HG03159 (cell line): ENCODE measurements at regions not wholly inside any gene's neighbourhood (a gene's known extent, or its start where the extent isn't known, plus 50 kb on each side); places are given as distances from the start of the nearest gene placed in this dataset.

Experiments
- ATAC-seq: cut with Tn5 transposase; IDR thresholded peaks from one replicate; pipeline ENCODE4 v1.9.1; 2021; ENCODE audit warnings: mild to moderate bottlenecking, moderate library complexity; ENCODE audit not compliant: unreplicated experiment

DNA sequence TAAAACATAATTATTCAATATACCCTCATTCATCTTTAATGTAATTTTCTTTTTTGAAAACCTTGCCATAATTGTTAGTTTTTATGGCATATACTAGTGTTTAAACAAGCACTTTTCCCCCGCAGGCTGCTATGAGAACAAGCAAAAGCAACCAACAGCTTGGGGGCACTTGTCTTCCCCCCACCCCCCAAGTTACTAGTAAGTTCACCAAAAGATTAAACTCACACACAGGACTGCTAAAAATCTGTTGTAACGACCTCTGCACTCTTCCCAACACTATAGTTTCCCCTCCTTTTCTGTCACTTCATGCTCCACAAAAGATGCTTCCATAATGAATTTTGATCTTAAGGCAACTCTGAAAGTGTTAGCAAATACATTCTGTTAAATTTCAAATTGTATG lies 474.9 kb upstream of the SOX5 start:
- no peak for ATAC-seq

DNA sequence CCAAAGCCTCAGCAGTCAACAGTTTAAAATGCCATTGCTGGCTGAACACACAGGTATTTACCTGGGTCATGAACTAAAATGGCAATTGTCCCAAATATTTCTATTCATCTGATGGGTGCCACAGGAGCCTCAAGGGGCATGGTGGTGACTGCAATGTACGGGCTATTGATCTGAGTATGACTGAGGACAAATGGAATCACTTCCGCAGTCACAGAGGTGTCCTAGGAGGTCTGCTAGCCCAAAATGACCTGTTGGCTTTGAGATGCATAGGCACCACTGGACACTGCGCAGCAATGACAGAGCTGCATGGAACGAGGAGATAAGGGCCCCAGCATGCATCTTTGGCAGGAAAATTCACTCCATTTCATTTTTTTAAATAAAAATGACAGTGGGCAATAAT lies 474.1 kb upstream of the SOX5 start:
- ATAC-seq = no peak

DNA sequence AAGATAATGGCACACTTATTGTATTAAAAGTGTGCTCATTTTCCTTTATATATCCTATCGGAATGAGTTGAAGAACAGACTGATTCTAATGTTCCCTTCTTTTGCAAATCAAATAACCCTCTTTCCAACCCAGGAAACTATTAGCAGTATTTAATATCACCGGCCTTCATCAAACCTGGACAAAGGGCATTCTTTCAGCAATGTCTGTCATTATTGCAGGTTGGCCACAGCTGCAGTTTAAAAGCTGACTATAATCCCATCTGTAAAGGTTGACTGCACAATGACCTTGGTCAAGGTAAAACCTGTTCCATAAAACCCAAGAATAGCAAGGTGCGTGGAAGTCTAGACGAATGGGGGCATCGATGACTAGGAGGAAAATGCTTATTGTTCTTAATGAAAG lies 472.3 kb upstream of the SOX5 start:
- no peak for ATAC-seq

DNA sequence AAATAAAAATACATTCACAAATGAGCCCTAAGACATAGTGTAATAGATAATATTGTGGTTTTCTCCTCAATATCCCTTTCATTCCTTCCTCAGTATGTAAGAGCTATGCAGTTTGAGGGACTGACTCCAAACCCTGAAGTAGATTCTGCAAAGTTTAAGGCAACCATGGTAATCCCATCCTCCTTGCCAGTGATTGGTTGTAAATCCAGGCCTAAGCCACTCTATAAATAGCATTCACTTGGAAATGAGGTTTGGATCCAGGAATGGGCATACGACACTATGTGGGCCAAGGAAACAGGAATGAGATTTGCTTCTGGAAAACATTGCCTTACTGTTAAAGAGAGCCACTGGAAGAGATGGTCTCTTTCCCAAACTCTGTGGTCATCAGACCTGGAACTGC lies 468.7 kb upstream of the SOX5 start:
- ATAC-seq = no peak

DNA sequence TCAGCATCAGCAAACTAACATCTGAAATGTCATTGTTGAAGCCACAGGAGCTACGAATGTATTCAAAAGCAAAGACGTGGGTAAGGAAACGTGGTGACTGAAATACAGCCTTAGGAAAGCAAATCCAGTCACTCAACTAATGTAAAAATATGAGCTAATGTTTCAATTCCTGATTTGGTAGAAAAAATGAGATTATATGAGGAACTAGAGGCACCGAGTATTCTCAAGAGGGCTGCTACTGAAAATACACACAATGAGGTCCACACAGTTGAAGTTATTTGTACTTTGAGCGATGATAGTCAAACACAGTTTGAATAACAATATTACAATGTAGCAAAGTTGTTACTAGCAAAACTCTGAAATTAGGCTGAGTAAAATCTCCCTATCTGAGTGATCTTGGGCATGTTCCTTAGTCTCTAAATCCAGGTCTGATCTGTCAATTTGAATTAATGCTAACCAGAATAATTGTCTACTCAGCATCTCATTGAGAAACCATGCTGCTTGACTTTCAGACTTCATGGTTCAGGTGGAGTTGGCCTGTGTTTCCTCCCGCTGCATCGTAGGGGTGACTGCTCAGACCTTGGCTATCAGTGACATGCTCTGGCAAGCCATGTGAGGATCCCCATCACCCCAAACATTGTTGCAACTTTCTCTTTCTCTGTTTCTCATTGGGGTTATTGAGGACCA lies 467.1 kb upstream of the SOX5 start:
- no peak for ATAC-seq

DNA sequence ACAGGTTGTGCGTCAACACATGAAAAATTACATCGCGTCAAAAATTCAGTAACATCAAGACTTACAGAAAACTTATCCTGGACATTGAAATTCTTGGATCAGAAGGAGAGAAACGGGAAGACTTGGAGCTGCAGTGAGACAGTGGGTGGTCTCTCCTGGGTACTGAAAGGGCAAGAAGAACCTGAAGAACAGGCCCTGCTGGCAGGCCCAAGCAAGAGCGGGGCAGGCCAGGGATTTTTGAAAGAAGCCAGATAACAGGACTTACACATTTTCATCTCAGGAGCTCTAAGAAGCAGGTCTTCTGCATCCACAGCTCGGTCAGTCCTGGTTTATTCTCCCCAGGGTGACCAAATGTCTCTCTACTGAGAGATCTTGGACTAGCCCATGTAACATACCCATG lies 466.5 kb upstream of the SOX5 start:
- no peak for ATAC-seq

DNA sequence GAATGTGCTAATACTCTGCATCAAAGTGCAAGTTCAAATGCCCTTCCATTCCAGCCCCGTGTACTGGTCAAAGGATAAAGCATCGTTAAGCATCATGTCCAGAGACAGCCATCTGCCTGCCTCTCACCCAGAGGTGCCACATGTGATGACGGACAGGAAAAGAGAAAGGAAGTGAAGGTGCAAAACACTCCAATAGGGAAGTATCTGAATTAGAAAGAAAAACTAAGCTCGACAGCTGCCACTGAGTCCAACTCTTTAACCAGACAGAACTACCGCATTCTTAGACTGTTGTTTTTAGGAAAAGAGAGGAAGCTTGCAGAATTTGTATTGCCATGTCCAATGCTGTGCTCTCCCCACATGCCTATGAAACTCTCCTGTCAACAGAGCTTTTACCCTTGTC lies 465.0 kb upstream of the SOX5 start:
- ATAC-seq = no peak

DNA sequence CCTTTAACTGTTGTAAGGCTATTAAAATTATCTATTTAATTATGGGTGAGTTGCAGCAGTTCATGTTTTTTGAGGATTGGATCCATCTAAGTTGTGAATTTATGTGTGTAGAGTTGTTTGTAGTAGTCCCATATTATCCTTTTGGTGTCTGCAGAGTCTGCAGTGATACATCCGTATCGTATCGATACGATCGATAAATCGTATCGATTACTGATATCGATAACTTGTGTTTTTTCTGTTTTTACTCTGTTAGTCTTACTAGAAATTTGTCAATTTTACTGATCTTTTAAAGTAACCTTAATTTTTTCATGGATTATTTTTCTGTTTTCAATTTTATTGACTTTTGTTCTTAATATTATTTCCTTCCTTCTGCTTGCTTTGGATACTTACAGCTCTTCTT lies 462.5 kb upstream of the SOX5 start:
- no peak for ATAC-seq

DNA sequence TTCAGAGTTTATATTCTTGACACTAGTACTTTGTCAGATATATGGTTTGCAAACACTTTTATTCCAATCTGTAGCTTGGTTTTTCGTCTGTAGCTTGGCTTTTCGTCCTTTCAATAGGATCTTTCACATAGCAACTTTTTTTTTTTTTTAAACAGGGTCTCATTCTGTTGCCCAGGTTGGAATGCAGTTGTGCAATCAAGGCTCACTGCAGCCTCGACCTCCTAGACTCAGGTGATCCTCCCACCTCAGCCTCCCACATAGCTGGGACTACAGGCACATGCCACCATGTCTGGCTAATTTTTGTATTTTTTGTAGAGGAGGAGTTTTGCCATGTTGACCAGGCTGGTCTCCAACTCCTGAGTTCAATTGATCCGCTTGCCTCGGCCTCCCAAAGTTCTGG lies 460.4 kb upstream of the SOX5 start:
- no peak for ATAC-seq

DNA sequence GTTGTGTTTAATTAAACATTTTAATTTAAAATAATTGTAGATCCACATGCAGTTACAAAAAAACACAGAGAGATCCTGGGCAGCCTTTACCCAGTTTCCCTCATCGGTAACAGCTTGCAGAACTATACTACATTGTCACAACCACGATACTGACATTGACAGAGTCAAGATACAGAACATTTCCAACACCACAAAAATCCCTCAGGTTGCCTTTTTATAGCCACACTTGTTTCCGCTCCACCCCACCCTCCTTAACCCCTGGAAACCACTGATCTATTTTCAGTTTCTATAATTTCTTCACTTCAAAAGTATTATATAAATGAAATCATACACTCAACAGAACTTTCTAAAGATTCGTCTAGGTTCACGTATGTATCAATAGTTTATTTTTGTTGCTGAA lies 458.8 kb upstream of the SOX5 start:
- ATAC-seq = no peak

DNA sequence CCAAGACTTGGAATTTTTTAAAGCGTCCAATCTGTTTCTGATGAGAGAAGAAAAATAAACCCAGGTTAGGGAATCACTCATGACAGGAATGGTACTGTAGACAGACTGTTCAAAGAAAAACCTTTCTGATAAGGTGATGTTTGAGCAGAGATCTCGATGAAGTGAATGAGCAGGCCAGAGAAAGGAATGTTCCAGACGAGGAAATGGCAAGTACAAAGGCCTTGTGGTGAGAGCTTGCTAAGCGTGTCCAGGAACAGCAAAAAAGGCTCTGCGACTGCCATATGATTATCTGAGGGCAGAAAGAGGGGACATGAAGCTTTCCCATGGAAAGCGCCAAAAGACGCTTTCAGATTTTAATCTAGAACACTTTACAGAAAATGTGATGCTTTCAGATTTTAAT lies 458.4 kb upstream of the SOX5 start:
- ATAC-seq = no peak

DNA sequence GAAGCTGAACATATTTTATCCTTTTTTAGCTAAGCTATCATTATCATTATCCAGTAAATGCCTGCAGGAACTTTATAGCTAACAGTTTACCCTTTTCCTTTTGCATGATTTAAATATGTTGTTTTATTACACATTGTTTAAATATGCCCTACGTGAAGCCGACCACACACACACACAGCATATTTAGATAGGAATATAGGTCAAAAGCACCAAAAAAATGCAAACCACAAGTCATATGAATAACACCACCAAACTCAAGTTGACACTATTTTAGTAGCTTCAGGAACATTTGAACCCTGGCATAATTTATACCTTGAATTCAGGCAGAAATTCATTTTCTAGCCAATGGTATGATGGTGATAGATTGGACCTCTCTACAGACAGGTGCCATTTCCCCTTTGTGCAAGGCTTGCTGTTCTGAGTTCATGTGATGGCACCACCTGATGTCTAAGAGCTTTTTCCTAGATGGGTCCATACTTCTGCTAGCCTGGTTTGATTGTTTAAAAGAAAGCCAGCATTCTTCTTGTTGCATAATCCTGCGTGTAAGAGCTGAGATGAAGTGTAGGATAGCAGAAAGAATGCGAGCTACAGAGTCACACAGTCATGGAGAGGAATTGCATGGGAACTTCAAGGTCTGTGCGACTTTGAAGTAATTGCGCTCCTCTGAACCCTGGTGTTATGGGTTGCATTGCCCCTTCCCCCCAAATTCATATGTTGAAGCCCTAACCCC lies 454.8 kb upstream of the SOX5 start:
- ATAC-seq = no peak

DNA sequence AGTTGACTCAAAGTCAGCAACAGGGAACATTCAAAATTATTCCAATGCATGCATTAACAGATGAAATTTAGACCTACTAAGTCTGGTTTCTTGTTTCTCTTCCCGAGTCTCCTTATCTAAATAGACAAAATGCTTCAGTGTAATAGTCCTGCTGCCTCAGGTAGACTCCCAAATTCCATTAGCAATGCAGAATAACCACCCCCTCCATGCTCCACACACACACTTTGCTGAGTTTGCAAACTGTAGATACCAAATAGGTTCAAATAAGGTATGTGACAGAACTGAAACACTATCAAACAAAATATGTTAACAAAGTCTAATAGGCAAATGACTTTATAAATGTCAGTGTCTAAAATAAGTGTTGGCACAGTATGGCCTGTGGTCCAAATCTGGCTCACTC lies 451.1 kb upstream of the SOX5 start:
- no peak for ATAC-seq

DNA sequence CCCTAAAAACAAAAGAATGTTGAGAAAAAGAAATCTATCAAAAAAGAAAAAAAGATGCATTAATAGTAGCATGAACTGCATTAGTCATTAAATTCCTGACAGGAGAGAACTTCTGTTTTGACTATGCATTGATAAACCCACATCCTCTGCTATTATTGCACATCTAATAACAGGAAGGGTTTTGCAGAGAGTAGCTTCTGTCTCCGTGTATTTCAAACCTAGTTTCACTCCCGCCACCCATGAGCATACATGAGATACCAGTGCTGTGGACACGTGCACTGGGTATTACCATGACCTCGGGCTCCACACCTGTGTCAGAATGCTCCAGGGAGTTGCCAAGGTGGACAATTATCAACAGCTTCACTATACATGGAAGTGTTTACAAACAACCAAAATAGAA lies 449.1 kb upstream of the SOX5 start:
- peak; percentile 72 for ATAC-seq

DNA sequence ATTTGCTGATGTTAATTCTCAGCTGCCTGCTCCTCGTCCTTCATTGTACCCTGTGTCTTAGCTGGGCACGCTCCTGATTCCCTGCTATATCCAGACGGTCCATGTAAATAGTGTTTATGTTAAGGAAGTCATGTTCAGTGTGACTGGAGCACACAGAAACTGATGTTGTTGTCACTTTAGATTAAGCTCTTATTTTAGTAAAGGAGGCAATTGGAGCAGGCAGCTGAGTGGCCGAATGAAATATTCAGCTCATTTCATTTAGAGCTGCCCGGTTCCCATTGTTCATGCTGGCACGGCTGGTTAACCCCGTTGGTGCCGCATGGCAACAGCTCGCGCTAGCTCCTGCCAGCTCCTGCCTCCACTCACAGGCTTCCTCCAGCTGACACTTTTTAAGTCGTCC lies 446.8 kb upstream of the SOX5 start:
- no peak for ATAC-seq

DNA sequence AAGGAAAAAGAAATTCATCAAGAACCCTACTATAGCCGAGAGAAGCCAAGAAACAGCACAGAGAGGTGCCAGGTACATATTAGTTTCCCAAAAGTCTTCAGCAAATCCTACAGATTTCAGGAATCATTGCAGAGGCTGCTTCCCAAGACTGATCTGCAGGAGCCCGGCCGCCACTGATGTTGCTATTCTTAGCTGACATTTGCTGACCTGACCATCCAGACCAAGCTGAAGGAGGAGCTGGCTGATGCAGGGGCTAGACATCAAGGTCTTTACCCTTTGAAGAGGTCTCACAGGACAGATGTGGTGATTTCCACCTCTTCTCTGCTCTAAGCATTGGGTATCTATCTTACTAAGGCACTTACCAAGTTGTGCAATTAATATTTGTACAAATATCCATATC lies 444.8 kb upstream of the SOX5 start:
- ATAC-seq = no peak

DNA sequence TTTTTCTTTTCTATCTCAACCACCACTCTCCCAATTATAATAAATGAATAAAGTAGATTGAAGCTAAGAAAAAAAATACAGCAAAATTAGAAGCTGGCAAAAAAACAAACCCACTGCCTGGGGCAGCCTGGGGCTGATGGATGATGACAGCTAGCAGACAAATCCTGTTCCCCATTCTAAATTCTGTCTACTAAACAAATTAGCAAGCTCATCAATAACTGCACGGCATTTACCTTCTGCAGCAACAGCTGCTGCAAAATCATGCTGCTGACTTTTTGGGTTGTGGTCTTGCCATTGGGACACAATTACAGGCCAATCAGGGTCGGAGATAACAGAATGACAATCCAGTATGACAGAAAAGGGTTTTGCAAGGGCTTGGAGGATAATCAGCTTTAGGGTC lies 443.6 kb upstream of the SOX5 start:
- no peak for ATAC-seq

DNA sequence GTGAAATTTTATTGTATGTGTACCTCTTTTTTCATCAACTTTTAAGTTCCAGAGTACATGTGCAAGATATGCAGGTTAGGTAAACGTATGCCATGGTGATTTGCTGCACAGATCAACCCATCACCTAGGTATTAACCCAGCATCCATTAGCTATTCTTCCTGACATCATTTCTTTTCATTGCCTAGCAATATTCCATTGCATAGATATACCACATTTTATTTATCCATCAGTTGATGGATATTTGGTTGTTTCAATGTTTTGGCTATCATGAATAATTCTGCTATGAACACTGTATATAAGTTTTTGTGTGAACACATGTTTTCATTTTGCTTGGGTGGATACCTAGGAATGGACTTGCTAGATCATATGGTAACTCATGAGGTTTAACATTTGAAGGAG lies 439.9 kb upstream of the SOX5 start:
- ATAC-seq = no peak

DNA sequence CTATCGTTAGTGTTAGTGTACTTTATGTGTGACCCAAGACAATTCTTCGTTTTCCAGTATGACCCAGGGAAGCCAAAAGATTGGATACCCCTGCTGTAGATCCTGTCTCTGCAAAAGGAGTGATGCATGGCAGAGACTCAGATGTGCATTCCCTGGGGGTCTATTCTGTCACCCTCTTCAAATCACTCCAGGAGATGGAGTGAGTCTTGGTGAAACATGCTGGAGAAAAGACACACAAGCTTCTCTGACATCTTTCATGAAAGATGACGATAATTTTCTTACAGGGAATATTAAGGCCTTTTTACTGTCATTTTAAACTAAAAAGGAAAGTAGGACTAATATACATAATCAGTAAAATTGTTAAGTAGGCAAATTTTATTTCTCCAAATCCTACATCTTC lies 437.9 kb upstream of the SOX5 start:
- no peak for ATAC-seq

DNA sequence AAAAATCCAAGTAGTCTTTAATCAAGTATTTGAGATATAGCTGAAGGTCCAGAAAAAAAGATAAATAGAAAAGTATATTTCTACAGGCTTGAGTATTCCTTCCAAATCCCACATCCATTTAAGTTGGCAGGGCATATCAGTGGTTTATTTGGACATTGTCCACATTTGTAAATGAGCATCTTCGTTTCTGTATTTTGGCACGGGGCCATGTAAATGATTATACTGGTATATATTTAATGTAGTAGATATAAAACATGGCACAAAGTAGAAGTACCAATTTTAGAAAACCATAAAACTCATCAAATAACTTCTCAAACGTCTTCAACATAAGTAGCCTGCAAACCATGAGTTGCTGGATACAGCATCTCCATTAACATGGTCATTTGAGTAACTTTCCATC lies 437.4 kb upstream of the SOX5 start:
- ATAC-seq = no peak

DNA sequence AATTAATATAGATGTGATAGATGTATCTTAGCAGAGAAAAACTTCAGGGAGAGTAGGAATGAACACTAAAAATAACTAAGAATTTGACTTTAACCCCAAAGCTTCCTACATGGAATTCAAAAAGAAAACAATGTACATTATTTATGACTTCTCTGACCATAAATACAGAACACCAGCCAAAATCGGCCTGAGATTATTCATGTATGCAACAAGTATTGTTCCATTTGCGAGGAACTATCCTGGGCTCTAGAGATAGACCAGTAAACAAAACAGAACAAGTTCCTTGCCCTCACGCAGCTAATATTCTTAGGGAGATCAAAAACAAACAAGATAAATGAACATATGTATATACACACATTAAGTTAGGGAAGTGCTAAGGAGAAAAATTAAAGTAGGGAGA lies 432.3 kb upstream of the SOX5 start:
- no peak for ATAC-seq

DNA sequence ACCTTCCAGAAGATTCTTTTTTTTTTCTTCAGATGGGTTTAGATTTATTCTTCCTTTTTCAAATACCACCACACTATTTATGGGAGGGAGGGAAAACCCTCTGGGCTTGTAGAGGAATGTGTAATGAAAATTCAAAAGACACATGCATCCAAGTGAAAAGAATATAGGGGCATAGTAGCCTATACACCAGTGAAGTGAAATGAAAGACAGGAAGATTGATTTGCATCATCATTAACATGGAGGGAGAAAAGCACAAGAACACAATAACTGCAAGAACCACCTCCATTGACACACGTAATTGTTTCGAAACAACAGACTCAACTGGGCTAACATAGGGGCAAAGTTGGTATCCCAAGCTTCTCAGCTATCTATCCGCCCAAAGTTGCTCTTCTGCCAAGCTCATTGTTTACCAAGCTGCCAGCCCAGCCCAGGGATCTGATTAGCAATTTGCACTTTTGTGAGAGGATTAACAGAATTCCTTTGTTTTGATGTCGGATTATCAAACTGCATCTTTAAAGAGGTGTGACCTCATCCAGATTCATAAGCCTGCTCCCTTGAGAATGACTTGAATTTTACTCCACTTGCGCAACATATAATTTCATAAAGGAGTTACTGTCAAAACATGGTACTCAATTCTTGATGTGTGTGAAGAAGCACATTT lies 430.5 kb upstream of the SOX5 start:
- no peak for ATAC-seq
